H1 (cell line): ENCODE measurements at regions not wholly inside any gene's neighbourhood (a gene's known extent, or its start where the extent isn't known, plus 50 kb on each side); places are given as distances from the start of the nearest gene placed in this dataset.

Experiments used
- RNF2 ChIP-seq: fragments of 200-900, 300-1000 bp; sonication (generic); IDR thresholded peaks from 2 replicates; pipeline ENCODE4 v1.7.1; 2016; ENCODE audit warnings: borderline replicate concordance, low read depth, mild to moderate bottlenecking, antibody characterized with exemption, low read length; ENCODE audit not compliant: poor library complexity, severe bottlenecking; ENCODE audit errors: missing control alignments

GRCh38 chr5:93224624-93225023, 356.4 kb downstream of the NR2F1-AS1 start (continued):
- no peak for TF ChIP-seq RNF2
